ENCODE measurements at regions not wholly inside any gene's neighbourhood (a gene's known extent, or its start where the extent isn't known, plus 50 kb on each side); places are given as distances from the start of the nearest gene placed in this dataset.
"Not testable (repeated sequence)": the region's sequence is repeated elsewhere in the genome, so short reads cannot be mapped to it uniquely, and the experiment has no call there.

DNA sequence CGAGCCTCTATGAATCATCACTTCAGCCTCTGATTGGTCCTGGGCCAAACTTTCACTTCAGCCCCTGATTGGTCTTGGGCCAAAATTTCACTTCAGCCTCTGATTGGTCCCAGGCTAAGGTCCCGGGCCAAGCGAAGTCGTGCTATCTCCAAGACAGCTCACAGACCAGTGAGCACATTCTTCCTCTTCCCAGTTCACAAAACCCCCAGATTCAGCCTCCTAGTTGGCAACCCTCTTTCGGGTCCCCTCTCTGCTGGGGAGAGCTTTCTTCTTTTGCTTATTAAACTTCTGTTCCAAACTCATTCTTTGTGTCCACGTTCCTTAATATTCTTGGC, 314.3 kb upstream of the ZNF337 start:
- H3K36me3 ChIP-seq; intact Hi-C loops (cut with DNase I; ENCODE audit: low total_unique reads): not testable (repeated sequence)

DNA sequence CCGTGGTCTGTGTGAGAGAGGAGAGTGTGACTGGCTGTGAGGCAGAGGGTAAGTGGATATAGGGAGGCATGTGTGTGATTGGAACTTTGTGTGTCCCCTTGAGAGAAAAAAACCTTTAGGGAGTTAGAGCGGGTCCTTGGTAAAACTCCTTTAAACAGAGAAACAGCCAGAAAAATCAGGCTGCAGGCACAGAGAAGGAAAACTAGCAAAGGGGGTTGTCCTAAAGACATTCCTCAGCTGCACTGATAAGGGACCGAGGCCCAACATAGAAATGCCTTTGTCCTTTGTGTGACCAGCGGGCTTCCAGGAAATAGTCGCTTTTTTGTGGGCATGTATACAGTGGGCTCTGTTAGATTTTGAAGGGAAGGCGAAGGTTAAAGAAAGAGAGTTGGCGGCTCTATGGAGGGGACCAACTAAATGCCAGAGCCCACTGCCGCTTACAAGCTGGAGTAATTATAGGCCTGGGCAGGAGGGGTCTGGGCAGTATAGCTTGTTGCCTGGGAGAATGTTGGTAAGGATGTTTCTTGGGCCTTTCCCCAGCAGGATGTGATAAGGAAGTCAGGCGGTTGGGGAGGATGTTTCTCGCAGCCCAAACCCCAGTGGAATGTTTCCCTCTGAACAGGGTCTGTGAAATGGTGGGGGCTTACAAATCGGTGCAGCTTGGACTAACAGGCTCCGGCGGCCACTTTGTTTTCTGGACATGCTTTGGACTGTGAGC, 313.7 kb upstream of the ZNF337 start:
- H3K4me1 ChIP-seq; intact Hi-C loops (cut with DNase I; ENCODE audit: low total_unique reads); H3K9me3 ChIP-seq; H3K27me3 ChIP-seq; H3K36me3 ChIP-seq: not testable (repeated sequence)
- Histone ChIP-seq H3K27ac (peak overlapping the region; percentile 75 to 82), H3K4me3 (peak overlapping the region; percentile 63 to 67)
- peak in 1 of 2 donors; percentile 39 for DNase-seq

More for the DNA sequence above, 314.3 kb upstream of the ZNF337 start:
- not testable (repeated sequence) for H3K9me3 ChIP-seq, H3K4me1 ChIP-seq, DNase-seq, H3K27ac ChIP-seq, H3K4me3 ChIP-seq, H3K27me3 ChIP-seq

DNA sequence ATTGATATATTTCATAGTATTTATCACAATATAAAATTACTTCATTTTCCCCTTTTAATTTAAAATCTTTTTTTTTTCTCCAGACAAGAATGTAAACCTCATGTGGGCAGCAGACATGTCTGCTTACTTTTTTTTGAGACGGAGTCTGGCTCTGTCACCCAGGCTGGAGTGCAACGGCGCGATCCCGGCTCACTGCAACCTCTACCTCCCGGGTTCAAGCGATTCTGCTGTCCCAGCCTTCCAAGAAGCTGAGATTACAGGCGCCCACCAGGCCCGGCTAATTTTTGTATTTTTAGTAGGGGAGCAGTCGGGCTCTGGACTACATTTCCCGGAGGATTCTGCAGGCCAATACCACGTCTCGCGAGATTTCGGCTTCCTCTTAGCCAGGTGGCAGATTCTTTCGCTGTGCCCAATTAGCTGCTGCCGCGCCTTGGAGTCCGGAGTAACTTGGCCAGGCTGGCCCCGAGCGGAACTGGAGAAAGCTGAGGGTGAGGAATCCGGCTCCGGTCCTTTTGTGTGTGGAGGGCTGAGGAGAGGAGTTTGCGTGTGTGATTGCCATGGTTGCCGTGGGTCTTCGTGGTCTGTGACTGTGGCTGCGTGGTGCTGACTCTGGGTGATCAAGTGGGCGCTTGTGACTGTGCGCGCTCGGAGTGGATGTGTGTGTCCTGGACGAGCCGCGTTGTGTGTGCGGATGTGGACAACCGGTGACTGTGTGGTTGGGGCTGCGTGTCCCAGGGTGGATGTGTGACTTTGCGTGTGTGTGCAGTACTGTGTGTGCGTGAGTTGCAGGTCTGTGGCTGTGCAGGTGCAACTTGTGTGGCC, 313.0 kb upstream of the ZNF337 start:
- intact Hi-C loops (cut with DNase I; ENCODE audit: low total_unique reads); H3K9me3 ChIP-seq; H3K36me3 ChIP-seq; H3K4me1 ChIP-seq; H3K27me3 ChIP-seq: not testable (repeated sequence)
- Histone ChIP-seq H3K4me3 (peak overlapping the region; percentile 63 to 67), H3K27ac (peak overlapping the region; percentile 75 to 82)
- peak; percentile 92 to 93 for DNase-seq

DNA sequence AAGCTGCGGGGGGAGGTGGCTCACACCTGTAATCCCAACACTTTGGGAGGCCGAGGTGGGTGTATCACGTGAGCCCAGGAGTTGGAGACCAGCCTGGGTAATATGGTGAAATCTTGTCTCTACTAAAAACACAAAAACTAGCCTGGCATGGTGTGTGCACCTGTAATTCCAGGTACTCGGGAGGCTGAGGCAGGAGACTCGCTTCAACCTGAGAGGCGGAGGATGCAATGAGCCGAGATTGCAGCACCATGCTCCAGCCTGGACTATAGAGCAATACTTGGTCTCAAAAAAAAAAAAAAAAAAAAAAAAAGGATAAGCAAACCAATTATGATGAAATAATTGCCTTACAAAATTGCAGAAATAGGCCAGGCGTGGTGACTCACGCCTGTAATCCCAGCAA, 311.4 kb upstream of the ZNF337 start:
- H3K27me3 ChIP-seq; intact Hi-C loops (cut with DNase I; ENCODE audit: low total_unique reads): not testable (repeated sequence)
- DNase-seq, result peak in 1 of 2 donors; percentile 25

DNA sequence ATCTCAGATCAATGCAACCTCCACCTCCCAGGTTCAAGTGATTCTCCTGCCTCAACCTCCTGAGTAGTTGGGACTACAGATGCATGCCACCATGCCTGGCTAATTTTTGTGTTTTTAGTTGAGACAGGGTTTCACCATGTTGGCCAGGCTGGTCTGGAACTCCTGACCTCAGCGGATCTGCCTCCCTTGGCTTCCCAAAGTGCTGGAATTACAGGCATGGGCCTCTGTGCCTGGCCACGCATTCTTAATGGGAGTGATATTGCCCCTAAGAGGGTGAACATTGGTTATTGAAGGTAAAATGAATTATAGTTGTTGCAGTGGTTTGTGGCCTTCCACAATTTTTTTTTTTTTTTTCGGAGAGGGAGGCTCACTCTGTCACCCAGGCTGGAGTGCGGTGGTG, 309.5 kb upstream of the ZNF337 start:
- DNase-seq, H3K27me3 ChIP-seq: not testable (repeated sequence)

More for the DNA sequence above, 311.4 kb upstream of the ZNF337 start:
- not testable (repeated sequence) for H3K4me3 ChIP-seq, H3K9me3 ChIP-seq, H3K4me1 ChIP-seq, H3K27ac ChIP-seq, H3K36me3 ChIP-seq

DNA sequence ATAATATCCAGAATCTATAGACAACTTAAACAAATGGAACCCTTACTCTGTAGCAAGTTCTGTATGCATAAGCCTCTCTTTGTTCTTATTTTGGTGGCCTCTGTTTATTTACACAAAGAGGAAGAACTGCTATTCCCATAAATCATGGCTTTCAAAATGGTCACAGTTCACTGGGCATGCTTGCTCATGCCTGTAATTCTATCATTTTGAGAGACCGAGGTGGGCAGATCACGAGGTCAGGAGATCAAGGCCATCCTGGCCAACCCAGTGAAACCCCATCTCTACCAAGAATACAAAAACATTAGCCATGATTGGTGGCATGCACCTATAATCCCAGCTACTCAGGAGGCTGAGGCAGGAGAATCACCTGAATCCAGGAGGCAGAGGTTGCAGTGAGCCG, 307.3 kb upstream of the ZNF337 start:
- H3K4me3 ChIP-seq; H3K36me3 ChIP-seq; intact Hi-C loops (cut with DNase I; ENCODE audit: low total_unique reads); H3K27ac ChIP-seq; H3K9me3 ChIP-seq; DNase-seq; H3K4me1 ChIP-seq; H3K27me3 ChIP-seq: not testable (repeated sequence)

More for the DNA sequence above, 309.5 kb upstream of the ZNF337 start:
- H3K9me3 ChIP-seq; H3K27ac ChIP-seq; H3K36me3 ChIP-seq; H3K4me1 ChIP-seq; intact Hi-C loops (cut with DNase I; ENCODE audit: low total_unique reads); H3K4me3 ChIP-seq: not testable (repeated sequence)

DNA sequence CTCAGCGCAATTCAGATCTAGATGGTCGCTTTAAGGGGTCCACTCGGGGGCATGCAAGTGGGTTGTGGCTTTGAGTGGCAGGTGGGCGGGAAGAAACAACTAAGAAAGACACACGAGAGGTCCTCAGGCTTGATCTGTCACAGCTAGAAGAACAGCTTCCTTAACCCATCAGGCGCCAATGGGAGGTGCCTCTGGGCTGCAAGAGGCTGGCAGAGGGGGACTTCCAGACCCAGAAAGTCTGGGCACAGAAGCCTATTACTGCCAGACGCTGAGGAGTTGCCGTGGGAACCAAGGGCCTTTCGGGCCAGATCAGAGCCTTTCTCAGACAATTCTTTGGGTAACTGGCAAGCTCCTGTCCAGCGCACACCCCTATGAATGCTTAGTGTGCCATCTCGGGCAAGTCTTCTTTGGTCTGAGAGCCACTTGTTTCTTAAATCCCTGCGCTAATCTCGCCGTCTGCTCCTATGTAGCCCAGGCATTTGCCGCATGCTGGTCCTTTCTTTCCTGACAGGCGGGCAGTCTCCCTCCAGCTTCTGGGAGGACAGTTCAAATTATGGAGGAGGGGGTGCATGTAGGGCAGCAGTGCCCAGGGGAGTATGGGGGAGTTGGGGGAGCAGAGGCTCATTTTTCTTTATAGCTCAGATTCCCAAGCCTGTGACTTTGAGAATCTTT, 300.9 kb upstream of the ZNF337 start:
- DNase-seq; intact Hi-C loops (cut with DNase I; ENCODE audit: low total_unique reads); H3K4me3 ChIP-seq; H3K27ac ChIP-seq; H3K36me3 ChIP-seq; H3K4me1 ChIP-seq; H3K9me3 ChIP-seq; H3K27me3 ChIP-seq: not testable (repeated sequence)

DNA sequence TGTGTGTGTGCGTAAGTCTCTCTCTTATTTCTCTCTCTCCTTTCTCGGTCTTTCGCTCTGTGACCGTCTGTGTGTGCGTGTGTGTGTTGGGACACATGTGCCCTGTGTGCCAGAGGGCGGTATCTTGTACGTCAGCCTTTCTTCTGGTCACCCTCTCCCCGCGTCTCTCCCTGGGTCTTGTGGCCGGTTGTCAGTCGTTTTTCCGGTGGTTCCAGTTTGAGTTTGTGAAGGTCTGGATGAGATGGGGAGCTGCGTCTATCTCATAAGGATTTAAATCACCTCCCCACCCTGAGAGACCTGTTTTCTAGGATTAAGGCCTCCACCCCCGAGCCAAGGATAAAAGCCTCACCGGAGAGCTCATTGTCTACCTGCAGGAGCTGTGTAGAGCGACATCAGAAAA, 295.5 kb upstream of the ZNF337 start:
- Histone ChIP-seq H3K36me3 (no peaks in the 10 kb centered on the region), H3K27ac (no peak overlapping the region), H3K4me3 (no peak overlapping the region), H3K4me1 (peaks cover 0 to 4% (median 0%) of the 10 kb centered on the region in 4 donors), H3K9me3 (no peaks in the 10 kb centered on the region), H3K27me3 (peaks cover 0 to 6% of the 10 kb centered on the region in 2 donors)
- no peak for DNase-seq
- intact Hi-C loops (cut with DNase I; ENCODE audit: low total_unique reads), result no loop called here
- TF ChIP-seq, protein P1, sequence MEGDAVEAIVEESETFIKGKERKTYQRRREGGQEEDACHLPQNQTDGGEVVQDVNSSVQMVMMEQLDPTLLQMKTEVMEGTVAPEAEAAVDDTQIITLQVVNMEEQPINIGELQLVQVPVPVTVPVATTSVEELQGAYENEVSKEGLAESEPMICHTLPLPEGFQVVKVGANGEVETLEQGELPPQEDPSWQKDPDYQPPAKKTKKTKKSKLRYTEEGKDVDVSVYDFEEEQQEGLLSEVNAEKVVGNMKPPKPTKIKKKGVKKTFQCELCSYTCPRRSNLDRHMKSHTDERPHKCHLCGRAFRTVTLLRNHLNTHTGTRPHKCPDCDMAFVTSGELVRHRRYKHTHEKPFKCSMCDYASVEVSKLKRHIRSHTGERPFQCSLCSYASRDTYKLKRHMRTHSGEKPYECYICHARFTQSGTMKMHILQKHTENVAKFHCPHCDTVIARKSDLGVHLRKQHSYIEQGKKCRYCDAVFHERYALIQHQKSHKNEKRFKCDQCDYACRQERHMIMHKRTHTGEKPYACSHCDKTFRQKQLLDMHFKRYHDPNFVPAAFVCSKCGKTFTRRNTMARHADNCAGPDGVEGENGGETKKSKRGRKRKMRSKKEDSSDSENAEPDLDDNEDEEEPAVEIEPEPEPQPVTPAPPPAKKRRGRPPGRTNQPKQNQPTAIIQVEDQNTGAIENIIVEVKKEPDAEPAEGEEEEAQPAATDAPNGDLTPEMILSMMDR (IDR thresholded peaks at IDR 0.05), result no peak

DNA sequence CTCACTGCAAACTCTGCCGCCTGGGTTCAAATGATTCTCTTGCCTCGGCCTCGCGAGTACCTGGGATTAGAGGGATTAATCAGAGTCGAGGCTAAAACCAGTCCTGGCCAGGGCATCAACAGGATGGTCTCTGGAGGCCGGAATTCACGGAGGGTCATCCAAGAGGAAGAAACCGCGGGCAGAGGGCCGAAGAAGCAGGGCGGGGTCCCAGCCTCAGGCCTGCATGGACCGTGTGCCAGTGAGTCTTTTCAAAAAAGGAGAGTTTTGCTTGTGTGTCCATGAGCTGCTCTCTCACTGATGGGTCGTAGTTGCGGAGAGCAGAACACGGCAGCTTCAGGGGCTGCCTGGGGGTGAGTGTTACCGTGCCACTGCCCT, 295.1 kb upstream of the ZNF337 start:
- intact Hi-C loops (cut with DNase I; ENCODE audit: low total_unique reads), result no loop called here
- no peak for DNase-seq
- H3K9me3 ChIP-seq, result no peaks in the 10 kb centered on the region

More for the DNA sequence above, 295.1 kb upstream of the ZNF337 start:
- Histone ChIP-seq H3K4me3 (no peak overlapping the region), H3K27me3 (peaks cover 0 to 6% of the 10 kb centered on the region in 2 donors), H3K4me1 (peaks cover 0 to 8% (median 2%) of the 10 kb centered on the region in 4 donors), H3K36me3 (no peaks in the 10 kb centered on the region), H3K27ac (no peak overlapping the region)
- TF ChIP-seq, protein P1 (IDR thresholded peaks at IDR 0.05), result no peak

Data from tibial artery (tissue), 4 donors.